ENCODE measurements at regions not wholly inside any gene's neighbourhood (a gene's known extent, or its start where the extent isn't known, plus 50 kb on each side); places are given as distances from the start of the nearest gene placed in this dataset.
"Not testable (repeated sequence)": the region's sequence is repeated elsewhere in the genome, so short reads cannot be mapped to it uniquely, and the experiment has no call there.

DNA sequence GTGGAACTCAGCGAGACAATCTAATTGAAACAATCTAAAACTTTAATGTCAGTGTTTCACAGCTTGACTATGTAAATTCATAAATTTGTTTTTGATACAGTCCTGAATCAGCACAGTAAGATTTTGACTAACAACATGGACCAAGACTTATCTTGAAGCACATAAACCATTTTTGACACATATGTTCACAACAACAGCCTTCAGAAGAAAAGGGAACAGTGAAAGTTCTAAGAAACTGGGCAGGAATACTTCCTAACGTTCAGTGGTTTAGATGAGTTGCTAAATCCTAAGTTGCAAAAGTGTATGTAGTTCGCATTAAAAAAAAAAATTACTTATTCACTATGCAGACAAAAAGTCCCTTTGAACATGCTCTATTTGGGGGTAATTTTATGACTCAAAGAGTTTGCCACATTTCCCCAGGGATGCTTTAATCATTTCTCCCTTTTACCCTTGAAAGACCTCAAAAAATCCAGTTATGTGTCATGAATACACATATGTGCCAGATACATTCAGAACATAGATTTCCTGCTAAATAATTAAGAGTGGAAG lies 120.2 kb downstream of the MRPL39 start:
- H3K27me3 Mint-ChIP-seq: no peaks in the 10 kb centered on the region
- POLR2A ChIA-PET: interaction anchor here (0.9 to 5.2 kb wide), 11 partner anchors 15 to 90 kb away, joined by 3 to 81 read pairs (median 11); no protein-coding TSS in a partner anchor

DNA sequence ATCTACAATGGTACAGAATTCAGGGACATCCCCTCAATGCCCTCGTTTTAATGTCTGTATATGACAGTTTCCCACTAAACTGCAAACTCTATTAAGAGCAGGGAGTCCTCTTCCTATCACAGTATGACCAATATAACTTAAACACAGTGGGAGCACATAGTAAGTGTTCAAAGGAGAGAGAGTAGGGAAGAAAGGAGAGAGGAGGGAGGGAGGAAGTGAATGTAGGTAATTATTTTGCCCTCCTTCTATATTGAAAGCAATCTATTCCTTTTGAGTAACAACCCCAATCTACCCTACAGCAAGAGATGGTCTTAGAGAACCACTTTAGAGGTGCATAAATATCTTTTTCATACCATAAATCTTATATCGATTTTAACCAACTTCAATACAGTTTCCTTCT lies 121.4 kb downstream of the MRPL39 start:
- intact Hi-C loops (cut with micrococcal nuclease): loop anchor here (2.0 kb wide), 1 partner anchor 75 kb away; no protein-coding TSS in a partner anchor
- H3K27ac Mint-ChIP-seq: peak overlapping the region; percentile 87
- peak overlapping the region; percentile 24 for H3K4me3 Mint-ChIP-seq
- no peaks in the 10 kb centered on the region for H3K27me3 Mint-ChIP-seq
- peaks cover 31% of the 10 kb centered on the region for H3K9me3 Mint-ChIP-seq
- DNase-seq: no peak
- H3K4me1 Mint-ChIP-seq (ENCODE audit: low read depth): peaks cover 65% of the 10 kb centered on the region
- POLR2A ChIA-PET: interaction anchor here (1.0 to 2.3 kb wide), 4 partner anchors 21 to 88 kb away, joined by 3 to 14 read pairs (median 4); no protein-coding TSS in a partner anchor
- H3K36me3 Mint-ChIP-seq: peaks cover 44% of the 10 kb centered on the region
- CTCF ChIA-PET: no interaction called here

More for the DNA sequence above, 120.2 kb downstream of the MRPL39 start:
- CTCF ChIA-PET: interaction anchor here (0.7 to 1.9 kb wide), 12 partner anchors 21 to 117 kb away, joined by 3 to 10 read pairs (median 4); no protein-coding TSS in a partner anchor
- Mint-ChIP-seq H3K36me3 (peaks cover 38% of the 10 kb centered on the region), H3K4me3 (peak overlapping the region; percentile 58), H3K27ac (peak overlapping the region; percentile 87), H3K9me3 (peaks cover 19% of the 10 kb centered on the region), H3K4me1 (ENCODE audit: low read depth) (peaks cover 76% of the 10 kb centered on the region)
- intact Hi-C loops (cut with micrococcal nuclease): loop anchor here (1.0 to 2.0 kb wide), 10 partner anchors 15 to 91 kb away; no protein-coding TSS in a partner anchor
- no peak for DNase-seq

DNA sequence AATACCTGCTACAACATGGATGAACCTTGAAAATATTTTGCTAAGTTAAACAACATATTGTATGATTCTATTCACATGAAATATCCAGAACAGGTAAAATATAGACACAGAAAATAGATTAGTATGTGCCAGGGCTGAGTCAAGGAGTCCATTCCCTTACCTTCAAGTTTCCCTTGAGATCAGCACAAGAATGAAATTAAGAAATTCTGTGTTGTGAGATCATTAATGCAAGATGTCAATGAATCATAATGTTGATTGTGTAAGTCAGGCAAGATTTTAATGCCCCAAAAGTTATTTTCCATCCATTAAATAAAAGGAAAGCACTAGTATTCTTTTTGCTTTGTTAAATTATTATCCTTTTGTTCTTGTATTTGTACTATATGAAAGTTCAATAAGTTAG lies 139.4 kb downstream of the MRPL39 start:
- Mint-ChIP-seq H3K9me3 (peaks cover 17% of the 10 kb centered on the region), H3K4me3 (no peak overlapping the region), H3K27me3 (no peaks in the 10 kb centered on the region), H3K36me3 (peaks cover 31% of the 10 kb centered on the region), H3K27ac (peak overlapping the region; percentile 13), H3K4me1 (ENCODE audit: low read depth) (peaks cover 51% of the 10 kb centered on the region)
- ChIA-PET POLR2A (no interaction called here), CTCF (no interaction called here)
- no peak for DNase-seq
- intact Hi-C loops (cut with micrococcal nuclease): no loop called here

DNA sequence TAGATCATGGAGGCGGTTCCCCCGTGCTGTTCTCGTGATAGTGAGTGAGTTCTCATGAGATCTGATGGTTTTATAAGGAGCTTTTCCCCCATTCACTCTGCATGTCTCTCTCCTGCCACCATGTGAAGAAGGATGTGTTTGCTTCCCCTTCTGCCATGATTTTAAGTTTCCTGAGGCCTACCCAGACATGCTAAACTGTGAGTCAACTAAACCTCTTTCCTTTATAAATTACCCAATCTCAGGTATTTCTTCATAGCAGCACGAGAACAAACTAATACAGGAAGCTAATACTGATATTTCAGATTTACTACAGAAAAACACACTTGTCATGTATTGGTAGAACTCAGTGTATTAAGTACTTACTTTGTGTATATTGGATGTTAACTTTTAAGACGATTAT lies 140.2 kb downstream of the MRPL39 start:
- ChIA-PET CTCF (interaction anchor here (0.9 kb wide), 1 partner anchor 95 kb away, joined by 3 read pairs; no protein-coding TSS in a partner anchor), POLR2A (interaction anchor here (1.0 to 3.5 kb wide), 2 partner anchors 11 to 106 kb away, joined by 3 to 18 read pairs; no protein-coding TSS in a partner anchor)
- intact Hi-C loops (cut with micrococcal nuclease); DNase-seq; H3K27me3 Mint-ChIP-seq; H3K4me3 Mint-ChIP-seq: not testable (repeated sequence)
- Mint-ChIP-seq H3K9me3 (peaks cover 14% of the 10 kb centered on the region), H3K36me3 (peaks cover 24% of the 10 kb centered on the region), H3K27ac (peak overlapping the region; percentile 36), H3K4me1 (ENCODE audit: low read depth) (peaks cover 57% of the 10 kb centered on the region)

DNA sequence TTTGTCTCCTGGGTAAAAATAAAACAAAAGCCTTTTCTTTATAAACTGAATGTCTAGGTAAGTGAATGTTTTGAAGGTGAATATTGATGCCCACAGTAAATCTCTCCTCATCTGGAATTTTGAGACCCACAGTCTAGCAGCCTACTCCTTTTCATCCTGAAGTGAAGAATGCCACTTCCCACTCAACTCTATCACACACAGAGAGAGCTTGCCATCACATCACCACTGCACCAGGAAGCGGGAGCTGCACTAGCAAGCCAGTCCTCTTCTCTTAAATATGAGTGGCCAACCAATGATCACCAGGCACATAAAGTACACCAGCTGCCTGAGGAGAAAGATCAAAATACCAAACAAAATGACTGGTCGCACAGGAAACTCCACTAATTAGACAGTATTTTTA lies 140.8 kb downstream of the MRPL39 start:
- ChIA-PET POLR2A (interaction anchor here (1.0 to 3.5 kb wide), 2 partner anchors 10 to 107 kb away, joined by 3 to 18 read pairs; no protein-coding TSS in a partner anchor), CTCF (interaction anchor here (0.9 kb wide), 1 partner anchor 96 kb away, joined by 3 read pairs; no protein-coding TSS in a partner anchor)
- H3K27me3 Mint-ChIP-seq: no peaks in the 10 kb centered on the region
- H3K4me1 Mint-ChIP-seq (ENCODE audit: low read depth): peaks cover 62% of the 10 kb centered on the region
- no peak overlapping the region for H3K27ac Mint-ChIP-seq
- H3K9me3 Mint-ChIP-seq: peaks cover 14% of the 10 kb centered on the region
- no peak for DNase-seq
- H3K4me3 Mint-ChIP-seq: no peak overlapping the region
- peaks cover 21% of the 10 kb centered on the region for H3K36me3 Mint-ChIP-seq
- intact Hi-C loops (cut with micrococcal nuclease): no loop called here

DNA sequence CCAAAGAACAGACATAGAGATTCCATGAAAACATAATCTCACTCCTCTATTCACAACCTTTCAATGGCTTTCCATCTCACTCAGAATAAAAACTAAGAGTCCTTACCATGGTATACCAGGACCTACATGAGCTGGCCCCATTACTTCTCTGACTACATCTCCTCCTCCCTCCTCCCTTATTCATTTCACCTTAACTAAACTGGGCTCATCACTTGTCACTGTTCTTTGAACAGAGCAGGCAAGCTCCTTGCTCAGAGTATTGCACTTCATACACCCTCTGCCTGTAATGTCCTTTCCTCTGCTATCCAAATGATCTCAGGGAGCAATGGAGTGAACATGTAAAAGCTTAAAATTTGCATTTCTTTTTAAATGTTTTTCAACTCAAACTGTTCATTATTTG lies 142.0 kb downstream of the MRPL39 start:
- CTCF ChIA-PET: interaction anchor here (0.9 to 1.3 kb wide), 4 partner anchors 10 to 44 kb away, joined by 3 to 6 read pairs (median 3); no protein-coding TSS in a partner anchor
- H3K4me1 Mint-ChIP-seq (ENCODE audit: low read depth): peaks cover 67% of the 10 kb centered on the region
- intact Hi-C loops (cut with micrococcal nuclease): loop anchor here (2.0 kb wide), 1 partner anchor 68 kb away; no protein-coding TSS in a partner anchor

DNA sequence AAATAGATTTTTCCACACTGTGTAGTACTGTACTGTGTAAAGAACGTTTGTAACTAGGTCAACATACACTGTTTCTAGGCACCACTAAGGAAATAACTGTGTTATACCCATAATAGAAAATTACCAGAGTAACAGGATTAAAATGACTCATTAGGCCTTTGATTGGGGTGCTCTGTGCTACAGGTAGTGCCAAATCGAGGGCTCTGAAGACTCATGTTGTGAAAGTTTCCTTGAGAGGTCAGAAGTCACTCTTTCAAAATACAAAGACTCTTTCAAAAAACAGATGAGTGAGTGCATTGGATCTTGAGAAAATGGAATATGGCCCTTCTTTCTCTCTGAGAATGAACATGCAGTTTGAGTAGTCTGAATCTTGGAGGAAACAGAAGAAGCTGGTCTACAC lies 143.0 kb downstream of the MRPL39 start:
- intact Hi-C loops (cut with micrococcal nuclease): loop anchor here (1.0 to 2.0 kb wide), 5 partner anchors 8 to 109 kb away; no protein-coding TSS in a partner anchor
- Mint-ChIP-seq H3K27me3 (no peaks in the 10 kb centered on the region), H3K9me3 (peaks cover 10% of the 10 kb centered on the region), H3K4me3 (peak overlapping the region; percentile 50), H3K27ac (peak overlapping the region; percentile 94), H3K4me1 (ENCODE audit: low read depth) (peaks cover 77% of the 10 kb centered on the region), H3K36me3 (peaks cover 20% of the 10 kb centered on the region)
- ChIA-PET CTCF (interaction anchor here (1.2 kb wide), 1 partner anchor 45 kb away, joined by 3 read pairs; no protein-coding TSS in a partner anchor), POLR2A (interaction anchor here (0.6 to 3.5 kb wide), 5 partner anchors 8 to 110 kb away, joined by 3 to 18 read pairs (median 9); no protein-coding TSS in a partner anchor)
- peak; percentile 38 for DNase-seq

More for the DNA sequence above, 142.0 kb downstream of the MRPL39 start:
- POLR2A ChIA-PET: interaction anchor here (0.6 to 3.5 kb wide), 12 partner anchors 9 to 109 kb away, joined by 3 to 18 read pairs (median 4); no protein-coding TSS in a partner anchor
- H3K36me3 Mint-ChIP-seq: peaks cover 20% of the 10 kb centered on the region
- no peak for DNase-seq
- H3K27ac Mint-ChIP-seq: peak overlapping the region; percentile 94
- peak overlapping the region; percentile 9 for H3K4me3 Mint-ChIP-seq
- H3K9me3 Mint-ChIP-seq: peaks cover 14% of the 10 kb centered on the region
- H3K27me3 Mint-ChIP-seq: no peaks in the 10 kb centered on the region

DNA sequence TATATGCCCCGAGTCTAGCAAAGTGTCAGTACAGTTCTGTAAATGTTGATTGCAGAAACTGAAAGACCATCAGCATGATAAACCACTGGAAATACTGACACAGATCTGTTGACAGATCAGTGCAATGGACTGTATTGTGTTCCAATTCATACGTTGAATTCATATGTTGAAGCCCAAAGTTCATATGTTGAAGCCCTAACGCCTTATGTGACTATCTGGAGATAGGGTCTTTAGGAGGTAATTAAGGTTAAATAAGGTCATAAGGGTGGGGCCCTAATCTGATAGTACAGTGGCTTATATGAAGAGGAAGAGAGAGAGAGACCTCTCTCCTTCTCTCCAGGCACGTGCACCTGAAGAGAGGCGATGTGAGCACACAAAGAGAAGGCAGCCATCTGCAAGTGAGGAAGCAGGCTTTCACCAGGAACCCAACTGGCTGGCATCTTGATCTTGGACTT lies 144.7 kb downstream of the MRPL39 start:
- Mint-ChIP-seq H3K27ac (peak overlapping the region; percentile 94), H3K36me3 (peaks cover 16% of the 10 kb centered on the region), H3K27me3 (no peaks in the 10 kb centered on the region), H3K9me3 (peaks cover 10% of the 10 kb centered on the region), H3K4me1 (ENCODE audit: low read depth) (peaks cover 79% of the 10 kb centered on the region), H3K4me3 (peak overlapping the region; percentile 41)
- CTCF ChIA-PET: no interaction called here
- peak; percentile 25 for DNase-seq
- POLR2A ChIA-PET: interaction anchor here (0.6 to 3.0 kb wide), 8 partner anchors 40 to 116 kb away, joined by 3 to 14 read pairs (median 4); no protein-coding TSS in a partner anchor
- intact Hi-C loops (cut with micrococcal nuclease): no loop called here

DNA sequence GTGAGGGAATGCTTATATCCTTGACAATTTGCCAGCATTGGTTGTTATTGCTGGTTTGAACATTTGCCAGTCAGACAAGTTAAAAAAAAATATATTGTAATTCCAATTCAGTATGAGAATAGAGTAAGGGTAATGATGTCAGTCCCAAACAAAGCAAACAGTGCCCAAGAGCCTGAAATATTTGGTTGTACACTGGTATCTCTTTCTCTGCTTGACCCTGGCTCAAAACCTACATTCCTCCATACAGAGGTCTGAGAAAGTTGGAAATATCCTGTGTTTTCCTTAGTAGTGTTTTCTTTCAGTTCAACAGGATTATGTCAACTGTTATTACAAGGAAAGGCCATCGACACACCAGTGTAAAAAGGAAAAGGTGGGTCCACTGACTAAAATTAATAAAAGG lies 145.6 kb downstream of the MRPL39 start:
- ChIA-PET POLR2A (interaction anchor here (0.9 to 3.0 kb wide), 7 partner anchors 27 to 114 kb away, joined by 3 to 14 read pairs (median 4); no protein-coding TSS in a partner anchor), CTCF (no interaction called here)
- no peak overlapping the region for H3K4me3 Mint-ChIP-seq
- intact Hi-C loops (cut with micrococcal nuclease): no loop called here
- H3K27me3 Mint-ChIP-seq: no peaks in the 10 kb centered on the region
- H3K4me1 Mint-ChIP-seq (ENCODE audit: low read depth): peaks cover 82% of the 10 kb centered on the region
- H3K27ac Mint-ChIP-seq: peak overlapping the region; percentile 78
- H3K9me3 Mint-ChIP-seq: peaks cover 5% of the 10 kb centered on the region
- peaks cover 12% of the 10 kb centered on the region for H3K36me3 Mint-ChIP-seq
- DNase-seq: no peak

DNA sequence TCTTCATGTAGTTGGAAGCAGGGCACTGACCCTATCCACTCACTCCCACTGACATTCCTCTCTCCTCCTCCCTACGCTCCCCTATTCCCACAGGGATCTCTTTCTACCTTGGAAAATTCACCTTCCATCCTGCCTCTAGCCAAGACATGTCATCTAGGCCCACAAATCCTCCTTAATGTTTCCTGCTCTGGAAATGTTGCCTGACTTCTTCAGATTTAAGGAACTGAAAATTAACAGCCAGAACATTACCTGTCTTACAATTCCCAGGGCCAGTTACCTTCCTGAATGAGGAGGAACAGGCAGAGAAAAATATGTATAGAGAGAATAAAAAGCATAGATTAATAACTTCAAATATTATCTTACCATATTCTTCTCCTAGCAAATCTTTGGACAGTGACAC lies 147.3 kb downstream of the MRPL39 start:
- H3K27ac Mint-ChIP-seq: peak overlapping the region; percentile 79
- H3K9me3 Mint-ChIP-seq: no peaks in the 10 kb centered on the region
- POLR2A ChIA-PET: no interaction called here
- H3K36me3 Mint-ChIP-seq: peaks cover 5% of the 10 kb centered on the region
- H3K27me3 Mint-ChIP-seq: no peaks in the 10 kb centered on the region
- H3K4me1 Mint-ChIP-seq (ENCODE audit: low read depth): peaks cover 84% of the 10 kb centered on the region
- DNase-seq: no peak
- no peak overlapping the region for H3K4me3 Mint-ChIP-seq
- intact Hi-C loops (cut with micrococcal nuclease): no loop called here
- CTCF ChIA-PET: no interaction called here

DNA sequence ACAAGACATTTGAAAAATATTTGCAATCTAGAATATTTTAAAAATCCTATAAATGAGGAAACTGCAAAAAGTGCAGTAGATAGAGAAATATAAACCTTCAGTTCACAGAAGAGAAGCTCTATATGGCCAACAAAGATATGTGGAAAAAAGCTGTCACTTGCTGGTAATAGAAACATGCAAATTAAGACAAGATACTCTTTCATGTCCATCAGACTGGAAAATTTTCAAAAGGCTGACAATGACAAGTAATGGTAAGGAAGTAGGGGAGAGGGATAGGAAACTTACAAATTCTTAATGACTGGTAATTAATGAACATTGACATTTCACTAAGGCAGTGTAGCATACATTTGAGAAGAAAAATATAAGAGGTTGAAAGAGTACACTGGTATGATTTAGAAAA lies 147.9 kb downstream of the MRPL39 start:
- DNase-seq: no peak
- Mint-ChIP-seq H3K4me1 (ENCODE audit: low read depth) (peaks cover 82% of the 10 kb centered on the region), H3K27ac (peak overlapping the region; percentile 78), H3K27me3 (no peaks in the 10 kb centered on the region), H3K4me3 (no peak overlapping the region), H3K36me3 (peaks cover 6% of the 10 kb centered on the region), H3K9me3 (no peaks in the 10 kb centered on the region)
- intact Hi-C loops (cut with micrococcal nuclease): no loop called here
- POLR2A ChIA-PET: interaction anchor here (0.7 to 4.6 kb wide), 7 partner anchors 43 to 119 kb away, joined by 3 to 41 read pairs (median 7); no protein-coding TSS in a partner anchor
- CTCF ChIA-PET: no interaction called here

DNA sequence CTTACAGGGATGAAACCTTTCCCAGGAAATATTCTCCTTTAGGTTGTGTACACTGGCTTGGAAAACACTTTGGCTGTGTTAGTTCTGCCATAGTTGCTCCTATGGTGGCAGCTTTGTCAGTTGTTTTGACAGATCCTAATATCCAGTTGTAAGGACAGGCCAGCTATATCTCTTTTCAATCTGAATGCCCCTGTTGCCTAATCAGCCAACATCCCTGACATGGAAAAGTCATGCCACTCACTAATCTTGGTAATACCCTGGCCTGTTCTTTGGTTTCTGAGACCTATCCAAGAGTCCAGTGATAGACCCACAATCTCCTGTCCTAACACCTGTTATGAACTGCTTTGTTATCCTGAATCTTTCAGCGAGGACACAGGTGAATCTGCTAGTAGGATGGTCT lies 148.8 kb downstream of the MRPL39 start:
- Mint-ChIP-seq H3K27ac (peak overlapping the region; percentile 89), H3K9me3 (no peaks in the 10 kb centered on the region), H3K4me1 (ENCODE audit: low read depth) (peaks cover 81% of the 10 kb centered on the region), H3K27me3 (no peaks in the 10 kb centered on the region), H3K4me3 (peak overlapping the region; percentile 6), H3K36me3 (peaks cover 10% of the 10 kb centered on the region)
- intact Hi-C loops (cut with micrococcal nuclease): no loop called here
- ChIA-PET CTCF (interaction anchor here (1.6 kb wide), 1 partner anchor 37 kb away, joined by 5 read pairs; no protein-coding TSS in a partner anchor), POLR2A (interaction anchor here (1.0 to 4.6 kb wide), 10 partner anchors 7 to 120 kb away, joined by 3 to 41 read pairs (median 18); no protein-coding TSS in a partner anchor)
- no peak for DNase-seq

All from activated CD4-positive, alpha-beta memory T cell treated with anti-CD3 and anti-CD28 coated beads for 36 hours (primary cell).